Large intestine (tissue), 3 donors: ENCODE measurements at regions not wholly inside any gene's neighbourhood (a gene's known extent, or its start where the extent isn't known, plus 50 kb on each side); places are given as distances from the start of the nearest gene placed in this dataset.

ENCODE experiments used
- DNase-seq, 2 donors: peaks; one replicate each; pipeline versions ENCODE4 v3.0.0 to v3.0.0-alpha.2; 2013
- H3K27ac ChIP-seq: one replicate; pipeline ENCODE4 v1.5.1; 2013; ENCODE audit warnings: low read length
- H3K27me3 ChIP-seq: 2 replicates; pipeline ENCODE4 v1.6.1; 2013; ENCODE audit warnings: low read length; ENCODE audit not compliant: control insufficient read depth, insufficient read depth
- H3K36me3 ChIP-seq: 2 replicates; pipeline ENCODE4 v1.6.1; 2013; ENCODE audit warnings: low read length; ENCODE audit not compliant: control insufficient read depth, insufficient read depth
- H3K4me1 ChIP-seq: one replicate; pipeline ENCODE4 v1.6.1; 2013; ENCODE audit warnings: low read length; ENCODE audit not compliant: control insufficient read depth, insufficient read depth
- H3K4me3 ChIP-seq: one replicate; pipeline ENCODE4 v1.5.1; 2013; ENCODE audit warnings: low read length
- H3K9me3 ChIP-seq: one replicate; pipeline ENCODE4 v1.6.1; 2013; ENCODE audit warnings: mild to moderate bottlenecking, low read depth, low read length, moderate library complexity; ENCODE audit not compliant: control insufficient read depth
- WGBS: methylation state at CpG from one replicate; pipeline ENCODE4 v1.1.5; 2013; ENCODE audit warnings: low lambda C conversion rate; ENCODE audit not compliant: insufficient coverage; 5-methylcytosine and 5-hydroxymethylcytosine counted together

- Histone ChIP-seq H3K36me3 (no peaks in the 10 kb centered on the region), H3K27me3 (no peaks in the 10 kb centered on the region), H3K4me1 (no peaks in the 10 kb centered on the region), H3K9me3 (no peaks in the 10 kb centered on the region), H3K27ac (no peak overlapping the region), H3K4me3 (no peak overlapping the region)
- WGBS = 79% methylated on average over 2 of the region's 2 CpGs
- no peak for DNase-seq
These were observed 279.1 kb upstream of the MAGI2 start for GRCh38 chr7:79732535-79732934.

GRCh38 chr7:79730971-79731370 lies 277.5 kb upstream of the MAGI2 start:
- H3K27ac ChIP-seq = no peak overlapping the region
- no peak overlapping the region for H3K4me3 ChIP-seq
- no peaks in the 10 kb centered on the region for H3K36me3 ChIP-seq
- 100% methylated on average over 1 of the region's 4 CpGs for WGBS
- H3K4me1 ChIP-seq = no peaks in the 10 kb centered on the region
- H3K27me3 ChIP-seq = no peaks in the 10 kb centered on the region
- H3K9me3 ChIP-seq = no peaks in the 10 kb centered on the region
- no peak for DNase-seq

- DNase-seq = no peak
- Histone ChIP-seq H3K27me3 (no peaks in the 10 kb centered on the region), H3K27ac (no peak overlapping the region), H3K4me1 (no peaks in the 10 kb centered on the region), H3K9me3 (no peaks in the 10 kb centered on the region), H3K36me3 (no peaks in the 10 kb centered on the region), H3K4me3 (no peak overlapping the region)
- WGBS = 20% methylated on average over 2 of the region's 6 CpGs
These were observed 270.6 kb upstream of the MAGI2 start for GRCh38 chr7:79723833-79724618.

- Histone ChIP-seq H3K27ac (no peak overlapping the region), H3K4me3 (no peak overlapping the region), H3K36me3 (no peaks in the 10 kb centered on the region), H3K4me1 (no peaks in the 10 kb centered on the region), H3K9me3 (no peaks in the 10 kb centered on the region), H3K27me3 (no peaks in the 10 kb centered on the region)
- no peak for DNase-seq
These were observed 268.8 kb upstream of the MAGI2 start for GRCh38 chr7:79722217-79722616.

GRCh38 chr7:79719216-79719615 lies 265.7 kb upstream of the MAGI2 start:
- Histone ChIP-seq H3K4me3 (no peak overlapping the region), H3K4me1 (no peaks in the 10 kb centered on the region), H3K27ac (no peak overlapping the region), H3K9me3 (no peaks in the 10 kb centered on the region), H3K36me3 (no peaks in the 10 kb centered on the region), H3K27me3 (no peaks in the 10 kb centered on the region)
- no peak for DNase-seq
- no CpG with 5 or more reads among the region's 3 CpGs for WGBS

GRCh38 chr7:79716329-79716728 lies 262.9 kb upstream of the MAGI2 start:
- H3K4me1 ChIP-seq = no peaks in the 10 kb centered on the region

GRCh38 chr7:79714081-79714480 lies 260.6 kb upstream of the MAGI2 start:
- Histone ChIP-seq H3K9me3 (no peaks in the 10 kb centered on the region), H3K36me3 (no peaks in the 10 kb centered on the region), H3K27me3 (no peaks in the 10 kb centered on the region), H3K4me1 (no peaks in the 10 kb centered on the region), H3K27ac (no peak overlapping the region), H3K4me3 (no peak overlapping the region)
- DNase-seq = no peak
- WGBS = no CpG with 5 or more reads among the region's 2 CpGs

More at GRCh38 chr7:79716329-79716728, 262.9 kb upstream of the MAGI2 start:
- H3K27ac ChIP-seq = no peak overlapping the region
- 100% methylated on average over 1 of the region's 2 CpGs for WGBS
- no peaks in the 10 kb centered on the region for H3K27me3 ChIP-seq
- H3K36me3 ChIP-seq = no peaks in the 10 kb centered on the region
- no peak for DNase-seq
- H3K9me3 ChIP-seq = no peaks in the 10 kb centered on the region
- H3K4me3 ChIP-seq = no peak overlapping the region

- DNase-seq = no peak
- Histone ChIP-seq H3K27me3 (no peaks in the 10 kb centered on the region), H3K4me3 (no peak overlapping the region), H3K36me3 (no peaks in the 10 kb centered on the region), H3K9me3 (no peaks in the 10 kb centered on the region), H3K27ac (no peak overlapping the region), H3K4me1 (no peaks in the 10 kb centered on the region)
- 80% methylated on average over 1 of the region's 1 CpG for WGBS
These were observed 259.8 kb upstream of the MAGI2 start for GRCh38 chr7:79713276-79713675.

- Histone ChIP-seq H3K36me3 (no peaks in the 10 kb centered on the region), H3K4me1 (no peaks in the 10 kb centered on the region), H3K4me3 (no peak overlapping the region), H3K27ac (no peak overlapping the region), H3K27me3 (no peaks in the 10 kb centered on the region), H3K9me3 (peaks cover under 1% of the 10 kb centered on the region)
- no peak for DNase-seq
- WGBS = 83% methylated on average over 3 of the region's 4 CpGs
These were observed 258.2 kb upstream of the MAGI2 start for GRCh38 chr7:79711660-79712059.

GRCh38 chr7:79709574-79710409 lies 256.3 kb upstream of the MAGI2 start:
- DNase-seq = no peak
- Histone ChIP-seq H3K4me1 (no peaks in the 10 kb centered on the region), H3K9me3 (peaks cover 2% of the 10 kb centered on the region), H3K27me3 (peaks cover under 1% of the 10 kb centered on the region), H3K27ac (no peak overlapping the region), H3K36me3 (no peaks in the 10 kb centered on the region), H3K4me3 (no peak overlapping the region)
- WGBS = no CpG with 5 or more reads among the region's 5 CpGs
